NCI-H2107 (cell line): ENCODE measurements at regions not wholly inside any gene's neighbourhood (a gene's known extent, or its start where the extent isn't known, plus 50 kb on each side); places are given as distances from the start of the nearest gene placed in this dataset.

Experiments
- DNase-seq: peaks from one replicate; lab custom pipeline; 2025; lab: John Stamatoyannopoulos, UW

- DNase-seq = no peak
These were observed 274.4 kb upstream of the IRX1 start for GRCh38 chr5:3321119-3321760.

- DNase-seq = no peak
These were observed 275.2 kb upstream of the IRX1 start for GRCh38 chr5:3320317-3320875.

DNA sequence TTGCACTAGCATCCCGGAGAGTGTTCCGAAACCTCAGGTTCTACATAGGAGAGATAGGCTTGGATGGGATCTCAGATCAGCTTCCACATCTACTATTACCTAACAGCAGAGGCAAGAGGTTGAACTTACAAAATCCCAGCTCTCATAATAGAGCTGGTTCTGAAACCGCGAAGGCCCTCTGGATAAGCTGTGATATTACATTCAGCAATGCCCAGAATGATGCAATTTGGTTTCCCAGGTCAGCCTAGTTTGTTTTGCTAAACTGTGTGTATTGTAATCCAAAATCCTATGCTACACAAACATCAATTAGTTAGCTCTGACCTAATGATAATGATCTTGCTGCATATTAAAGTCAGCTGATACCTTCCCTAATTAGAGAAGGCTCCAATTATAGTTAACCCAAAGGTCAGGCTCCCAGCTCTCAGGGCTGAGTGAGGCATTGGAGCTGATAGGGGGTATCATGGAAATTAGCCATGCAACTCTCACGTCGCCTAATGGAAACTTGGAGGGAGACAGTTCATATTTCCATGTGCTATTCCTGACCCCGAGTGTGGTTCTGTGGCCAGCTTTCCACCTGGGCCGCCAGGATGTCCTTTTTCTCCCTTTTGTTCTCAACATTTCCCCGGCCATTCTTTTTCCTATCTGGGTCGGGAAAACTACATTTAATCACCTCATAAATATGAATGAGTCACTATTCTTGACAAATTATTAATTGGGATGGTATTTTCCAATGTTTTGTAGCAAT, 278.4 kb upstream of the IRX1 start:
- no peak for DNase-seq

DNA sequence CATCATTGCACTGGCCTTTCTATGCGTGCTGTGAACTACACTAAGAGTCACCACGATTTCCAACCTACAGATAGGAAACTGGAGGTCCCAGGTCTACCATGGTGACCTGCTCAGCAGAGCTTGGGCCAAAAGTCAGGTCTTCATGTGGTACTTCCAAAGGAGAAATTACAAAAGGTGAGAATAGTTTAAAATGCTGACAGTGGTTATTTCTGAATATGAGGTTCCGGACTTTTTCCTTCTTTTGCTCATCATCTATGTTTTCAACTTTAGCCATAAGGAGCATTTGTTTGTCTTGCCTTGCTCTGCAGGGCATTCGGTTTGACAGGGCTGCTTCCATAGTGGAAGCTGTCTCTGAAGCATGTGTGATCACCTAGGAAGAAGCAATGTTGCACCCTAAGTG, 282.1 kb upstream of the IRX1 start:
- no peak for DNase-seq

DNA sequence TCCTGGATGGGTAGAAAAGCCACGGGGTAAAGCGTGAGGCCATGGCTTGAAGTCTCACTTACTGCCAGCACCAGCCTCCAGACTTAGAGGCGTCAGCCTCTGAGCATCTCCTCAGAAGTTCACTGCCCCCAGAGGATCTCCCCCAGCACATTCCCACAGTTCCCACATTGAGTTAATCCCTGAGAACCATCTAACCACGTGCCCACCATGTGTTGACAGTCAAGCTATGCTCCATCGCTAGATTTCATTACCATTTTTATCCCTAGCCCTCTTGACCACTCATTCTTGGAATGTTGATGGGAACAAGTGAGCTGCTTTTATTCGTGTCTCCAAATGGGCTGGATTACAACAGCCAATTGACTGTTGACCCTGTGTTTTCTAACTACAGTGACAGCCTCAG, 283.3 kb upstream of the IRX1 start:
- no peak for DNase-seq

DNA sequence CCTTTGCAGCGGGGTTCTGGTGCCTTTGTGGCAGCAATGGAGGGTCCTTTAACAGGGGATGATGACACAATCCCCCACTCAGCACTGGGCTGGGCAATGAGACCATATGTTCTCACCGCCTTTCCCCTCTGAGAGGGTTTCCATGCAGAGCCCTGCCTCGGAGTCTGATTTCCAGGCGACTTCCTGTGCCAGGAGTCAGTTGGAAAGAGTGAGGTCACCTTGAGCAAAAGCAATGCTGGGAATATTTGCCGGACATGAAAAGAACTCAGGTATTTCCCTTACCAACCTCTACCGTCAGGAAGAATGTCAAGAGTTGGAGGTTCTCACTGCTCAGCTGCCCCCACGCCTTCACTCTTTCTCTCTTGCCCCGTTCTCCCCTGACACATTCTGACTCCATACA, 284.2 kb upstream of the IRX1 start:
- no peak for DNase-seq

GRCh38 chr5:3310541-3311261, 284.9 kb upstream of the IRX1 start:
- peak; percentile 40 for DNase-seq

- DNase-seq = no peak
These were observed 286.1 kb upstream of the IRX1 start for GRCh38 chr5:3309538-3309937.

GRCh38 chr5:3307982-3308621, 287.5 kb upstream of the IRX1 start:
- DNase-seq = no peak

DNA sequence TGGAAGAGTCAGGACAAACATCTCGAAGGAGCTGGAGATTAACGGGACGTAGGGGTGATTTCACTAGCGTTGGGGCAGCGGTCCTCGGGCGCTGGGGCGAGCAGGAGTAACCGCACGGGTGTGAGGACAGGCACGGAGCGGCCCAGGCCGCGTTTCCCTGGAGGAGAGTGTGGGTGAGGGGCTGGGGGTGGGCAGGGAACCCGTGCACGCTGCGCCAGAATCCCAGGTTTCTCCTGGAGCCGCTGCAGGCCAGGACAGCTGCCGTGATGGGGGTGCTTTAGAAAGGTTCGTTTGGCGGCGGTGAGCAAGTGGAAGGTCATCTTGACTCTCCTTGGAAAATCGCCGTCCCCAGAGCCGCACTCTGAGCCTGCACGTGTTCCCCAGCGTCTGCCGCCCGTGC, 290.2 kb upstream of the IRX1 start:
- DNase-seq = no peak

- no peak for DNase-seq
These were observed 291.3 kb upstream of the IRX1 start for GRCh38 chr5:3304346-3304745.

DNA sequence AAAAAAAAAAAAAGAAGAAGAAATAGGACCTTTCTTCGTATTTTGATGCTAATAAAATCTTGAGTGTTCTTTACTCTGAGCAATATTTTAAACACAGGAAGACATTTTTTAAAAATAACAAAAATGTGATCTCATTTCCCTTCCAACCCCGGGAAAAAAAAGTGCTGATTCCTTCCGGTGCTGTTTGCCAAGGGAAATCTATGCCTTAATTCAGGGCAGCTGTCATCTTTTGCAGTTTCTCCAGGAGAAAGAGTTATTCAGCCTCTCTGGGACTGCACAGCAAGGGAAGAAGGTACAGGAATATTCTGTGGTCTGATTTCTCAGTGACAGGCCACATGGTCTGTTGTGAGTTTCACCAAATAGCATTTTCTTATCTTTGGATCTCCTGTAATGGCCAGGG, 291.9 kb upstream of the IRX1 start:
- no peak for DNase-seq

GRCh38 chr5:3302228-3302627, 293.4 kb upstream of the IRX1 start:
- no peak for DNase-seq

DNA sequence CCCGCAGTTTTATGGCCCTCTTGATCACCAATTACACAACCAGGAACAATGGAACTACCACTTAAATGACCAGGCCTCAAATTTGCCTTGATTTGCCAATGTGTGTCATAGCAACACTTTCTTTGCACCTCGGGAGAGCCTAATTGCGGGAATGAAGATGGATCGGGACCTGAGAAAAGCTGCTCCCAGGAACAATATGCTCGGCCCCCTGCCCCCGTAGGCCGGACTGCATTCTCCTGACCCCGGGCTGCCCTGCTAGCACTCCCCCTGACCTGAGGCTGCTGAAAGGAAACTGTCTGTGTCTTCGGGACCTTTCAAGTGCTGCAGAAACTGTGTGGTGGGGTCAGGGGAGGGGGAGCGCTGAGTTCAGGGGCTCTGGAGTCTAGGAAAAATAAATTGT, 294.3 kb upstream of the IRX1 start:
- DNase-seq = no peak

DNA sequence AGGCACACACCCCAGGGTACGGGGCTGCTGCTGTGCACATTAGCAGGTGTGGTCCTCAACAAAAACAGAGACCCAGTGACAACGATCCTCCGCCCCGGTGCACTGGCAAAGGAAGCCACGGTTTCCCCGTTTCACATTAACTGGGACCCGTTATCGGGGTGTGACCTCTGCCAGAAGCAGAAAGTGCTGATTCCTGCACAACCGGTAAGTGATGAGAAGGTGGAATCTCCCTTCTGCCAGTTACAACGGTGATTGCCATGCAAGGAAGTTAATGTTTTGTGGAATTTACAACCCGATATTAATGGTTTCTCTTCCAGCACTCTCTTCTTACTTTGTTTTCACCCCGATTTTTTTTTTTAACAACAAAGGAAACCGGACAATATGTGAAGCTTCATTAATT, 294.9 kb upstream of the IRX1 start:
- DNase-seq = no peak

DNA sequence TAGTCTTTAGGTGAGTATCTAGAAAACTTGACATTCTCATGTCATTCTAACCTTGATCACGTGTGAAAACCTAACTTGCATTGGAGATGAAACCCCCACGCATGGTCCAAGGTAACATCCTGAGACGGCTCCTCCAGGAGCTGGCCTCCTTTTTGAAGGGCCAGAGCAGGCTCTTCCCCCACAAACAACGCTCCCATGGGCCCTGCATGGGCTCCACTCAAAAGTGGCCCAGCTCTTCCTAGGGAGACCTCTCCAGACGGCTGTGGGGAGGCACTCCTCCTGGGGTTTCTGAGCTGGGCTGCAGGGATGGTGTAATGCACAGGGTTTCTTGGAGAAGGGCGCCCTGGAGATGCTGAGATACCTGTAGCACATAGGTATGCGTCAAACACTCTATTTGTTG, 296.2 kb upstream of the IRX1 start:
- no peak for DNase-seq

DNA sequence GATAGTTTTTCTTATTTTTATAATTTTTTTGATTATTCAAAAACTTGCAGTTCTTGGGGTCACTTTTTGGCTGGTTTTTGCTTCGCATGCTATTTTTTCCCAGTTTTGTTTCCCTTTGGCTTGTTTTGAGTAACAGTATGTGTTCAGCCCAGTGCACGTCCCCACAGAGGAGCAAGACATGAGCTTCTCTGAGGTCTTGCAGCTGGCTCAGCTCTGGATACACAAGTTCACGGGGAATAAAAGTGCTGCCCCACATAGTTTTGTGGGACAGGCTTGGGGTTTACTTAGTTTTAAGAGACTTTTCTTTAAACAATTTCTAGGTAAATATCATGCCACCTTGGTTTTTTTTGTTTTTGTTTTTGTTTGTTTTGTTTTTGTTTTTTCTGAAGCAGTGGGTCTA, 297.8 kb upstream of the IRX1 start:
- DNase-seq = no peak

- no peak for DNase-seq
These were observed 307.3 kb upstream of the IRX1 start for GRCh38 chr5:3288325-3288724.

DNA sequence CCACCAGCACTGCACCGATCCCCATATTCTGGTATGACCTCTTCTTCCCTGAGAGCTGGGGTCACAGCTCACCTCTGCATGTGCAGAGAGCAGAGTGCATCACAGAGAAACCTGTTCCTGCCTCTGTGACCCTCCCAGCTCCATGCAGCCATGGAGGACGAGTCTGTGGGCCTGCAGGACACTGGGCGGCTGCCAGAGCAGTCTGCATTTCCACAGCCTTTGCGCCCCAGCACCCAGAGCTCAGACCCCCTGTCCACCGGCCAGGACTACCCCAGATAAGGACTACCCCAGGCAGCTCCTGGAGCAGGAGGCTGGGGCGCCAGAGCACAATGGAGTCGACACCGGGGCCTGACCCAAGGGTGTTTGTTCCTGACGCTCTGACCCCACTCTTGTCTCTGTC, 308.1 kb upstream of the IRX1 start:
- no peak for DNase-seq

DNA sequence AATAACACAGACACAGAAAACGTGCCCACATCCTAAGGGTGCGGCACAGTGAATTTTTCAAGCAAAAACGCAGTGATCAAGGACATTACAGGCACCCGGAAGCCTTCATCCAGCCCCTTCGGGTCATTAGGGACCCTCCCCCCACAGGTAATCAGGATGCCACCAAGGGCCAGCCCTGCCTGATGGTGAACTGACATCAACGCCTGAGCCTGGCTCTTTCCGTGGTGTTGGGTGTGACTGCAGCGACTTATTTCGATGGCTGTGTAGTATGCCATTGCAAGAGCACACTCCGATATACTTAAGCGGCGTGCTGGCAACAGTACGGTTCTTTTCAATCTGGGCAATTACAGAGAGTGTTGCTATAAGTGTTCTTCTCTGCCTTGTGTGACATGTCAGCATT, 310.0 kb upstream of the IRX1 start:
- DNase-seq = no peak

GRCh38 chr5:3284506-3284905, 311.1 kb upstream of the IRX1 start:
- DNase-seq = no peak

GRCh38 chr5:3282841-3283240, 312.8 kb upstream of the IRX1 start:
- no peak for DNase-seq

- DNase-seq = no peak
These were observed 314.3 kb upstream of the IRX1 start for GRCh38 chr5:3281366-3281765.
